ENCODE measurements at regions not wholly inside any gene's neighbourhood (a gene's known extent, or its start where the extent isn't known, plus 50 kb on each side); places are given as distances from the start of the nearest gene placed in this dataset.
"Not testable (repeated sequence)": the region's sequence is repeated elsewhere in the genome, so short reads cannot be mapped to it uniquely, and the experiment has no call there.

DNA sequence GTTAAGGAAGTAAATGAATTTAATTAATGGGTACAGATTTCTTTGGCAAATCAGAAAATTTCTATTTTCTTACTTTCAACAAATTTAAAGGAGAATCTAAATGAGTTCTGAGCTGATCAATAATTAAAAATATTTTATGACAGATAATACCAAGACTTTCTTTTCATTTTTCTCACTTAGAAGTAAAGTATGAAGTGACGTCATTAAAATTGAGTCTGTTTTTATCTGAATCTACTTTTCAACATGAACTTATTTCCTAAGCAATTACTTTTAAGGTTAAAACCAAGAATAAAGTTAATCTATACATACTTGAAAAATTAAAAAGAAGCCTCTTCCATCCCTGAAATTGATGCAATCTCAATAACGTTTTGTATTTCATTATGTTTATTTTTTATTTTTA is 552.8 kb upstream of the ST8SIA4 start:
- DNase-seq (ENCODE audit: insufficient read length, low spot score) (no peak), FAIRE-seq (no peak)
- TF ChIP-seq PAX5 (IDR thresholded peaks at IDR 0.05; ENCODE audit: insufficient read depth, low read length, severe bottlenecking) (no peak), SPI1 (IDR thresholded peaks at IDR 0.05; ENCODE audit: low read depth, low read length) (no peak)

GRCh38 chr5:101455048-101455447 is 552.0 kb upstream of the ST8SIA4 start:
- FAIRE-seq (no peak), DNase-seq (ENCODE audit: insufficient read length, low spot score) (no peak)
- TF ChIP-seq PAX5 (IDR thresholded peaks at IDR 0.05; ENCODE audit: insufficient read depth, low read length, severe bottlenecking) (no peak), POLR2AphosphoS5 (IDR thresholded peaks at IDR 0.05; ENCODE audit: low read depth, low read length) (no peak), SPI1 (IDR thresholded peaks at IDR 0.05; ENCODE audit: low read depth, low read length) (no peak), POU2F2 (IDR thresholded peaks at IDR 0.05; ENCODE audit: low read depth, low read length) (no peak), TAF1 (IDR thresholded peaks at IDR 0.05; ENCODE audit: low read depth, low read length) (no peak), POLR2A (IDR thresholded peaks at IDR 0.05; ENCODE audit: low read depth, low read length) (no peak)

- DNase-seq (ENCODE audit: insufficient read length, low spot score); FAIRE-seq: not testable (repeated sequence)
These were observed 539.2 kb upstream of the ST8SIA4 start for GRCh38 chr5:101442281-101442680.

GRCh38 chr5:101440173-101440572 is 537.1 kb upstream of the ST8SIA4 start:
- no peak for DNase-seq (ENCODE audit: insufficient read length, low spot score)
- FAIRE-seq: no peak
- TF ChIP-seq PAX5 (IDR thresholded peaks at IDR 0.05; ENCODE audit: insufficient read depth, low read length, severe bottlenecking) (no peak), POU2F2 (IDR thresholded peaks at IDR 0.05; ENCODE audit: low read depth, low read length) (no peak), TAF1 (IDR thresholded peaks at IDR 0.05; ENCODE audit: low read depth, low read length) (no peak), POLR2AphosphoS5 (IDR thresholded peaks at IDR 0.05; ENCODE audit: low read depth, low read length) (no peak), POLR2A (IDR thresholded peaks at IDR 0.05; ENCODE audit: low read depth, low read length) (no peak), SPI1 (IDR thresholded peaks at IDR 0.05; ENCODE audit: low read depth, low read length) (no peak)

DNA sequence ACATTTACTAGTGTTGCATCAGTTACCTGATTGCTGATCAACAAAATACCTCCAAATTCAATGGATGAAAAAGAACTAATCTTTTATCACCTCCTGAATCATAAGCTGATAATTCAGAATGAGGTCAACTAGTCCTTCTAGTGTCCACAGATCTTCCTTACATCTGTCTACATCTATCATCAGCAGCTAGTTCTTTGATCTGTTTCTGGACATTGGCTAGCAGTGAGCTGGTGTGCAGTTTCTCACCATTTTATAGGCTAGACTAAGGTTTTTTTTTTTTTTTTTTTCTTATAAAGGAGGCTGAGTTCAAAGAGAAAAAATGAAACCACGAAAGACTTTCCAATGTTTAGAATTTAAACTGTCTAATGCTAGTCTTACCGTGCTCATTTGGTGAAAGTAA is 534.3 kb upstream of the ST8SIA4 start:
- no peak for TF ChIP-seq TAF1 (IDR thresholded peaks at IDR 0.05; ENCODE audit: low read depth, low read length)
- TF ChIP-seq POLR2A (IDR thresholded peaks at IDR 0.05; ENCODE audit: low read depth, low read length): no peak
- no peak for TF ChIP-seq SPI1 (IDR thresholded peaks at IDR 0.05; ENCODE audit: low read depth, low read length)
- no peak for TF ChIP-seq PAX5 (IDR thresholded peaks at IDR 0.05; ENCODE audit: insufficient read depth, low read length, severe bottlenecking)
- TF ChIP-seq POU2F2 (IDR thresholded peaks at IDR 0.05; ENCODE audit: low read depth, low read length): no peak
- no peak for TF ChIP-seq POLR2AphosphoS5 (IDR thresholded peaks at IDR 0.05; ENCODE audit: low read depth, low read length)
- FAIRE-seq: no peak
- no peak for DNase-seq (ENCODE audit: insufficient read length, low spot score)

DNA sequence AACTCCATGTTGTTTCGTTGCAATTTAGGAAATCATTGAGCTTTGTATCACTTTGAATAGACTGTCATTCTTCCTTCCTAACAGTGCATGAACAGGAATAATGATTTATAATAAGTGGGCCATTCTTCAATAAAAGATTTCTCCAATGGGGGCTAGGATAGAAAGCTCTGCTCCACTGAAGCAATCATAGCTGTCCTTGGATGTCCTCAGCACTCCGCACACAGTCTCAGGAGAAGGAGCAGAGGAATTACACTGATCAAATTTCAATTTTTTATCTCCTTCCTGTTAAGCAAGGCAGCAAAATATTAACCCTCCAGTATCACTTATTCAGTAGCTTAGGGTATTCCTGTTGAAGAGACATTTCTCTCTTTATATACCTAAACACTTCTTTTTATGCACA is 532.7 kb upstream of the ST8SIA4 start:
- FAIRE-seq (no peak), DNase-seq (ENCODE audit: insufficient read length, low spot score) (no peak)
- TF ChIP-seq SPI1 (IDR thresholded peaks at IDR 0.05; ENCODE audit: low read depth, low read length) (no peak), POLR2A (IDR thresholded peaks at IDR 0.05; ENCODE audit: low read depth, low read length) (no peak), TAF1 (IDR thresholded peaks at IDR 0.05; ENCODE audit: low read depth, low read length) (no peak), POLR2AphosphoS5 (IDR thresholded peaks at IDR 0.05; ENCODE audit: low read depth, low read length) (no peak), PAX5 (IDR thresholded peaks at IDR 0.05; ENCODE audit: insufficient read depth, low read length, severe bottlenecking) (no peak), POU2F2 (IDR thresholded peaks at IDR 0.05; ENCODE audit: low read depth, low read length) (no peak)

GRCh38 chr5:101431201-101431600 is 528.1 kb upstream of the ST8SIA4 start:
- FAIRE-seq: no peak
- DNase-seq (ENCODE audit: insufficient read length, low spot score): no peak
- no peak for TF ChIP-seq SPI1 (IDR thresholded peaks at IDR 0.05; ENCODE audit: low read depth, low read length)
- TF ChIP-seq POU2F2 (IDR thresholded peaks at IDR 0.05; ENCODE audit: low read depth, low read length): no peak
- no peak for TF ChIP-seq POLR2A (IDR thresholded peaks at IDR 0.05; ENCODE audit: low read depth, low read length)
- TF ChIP-seq PAX5 (IDR thresholded peaks at IDR 0.05; ENCODE audit: insufficient read depth, low read length, severe bottlenecking): no peak

DNA sequence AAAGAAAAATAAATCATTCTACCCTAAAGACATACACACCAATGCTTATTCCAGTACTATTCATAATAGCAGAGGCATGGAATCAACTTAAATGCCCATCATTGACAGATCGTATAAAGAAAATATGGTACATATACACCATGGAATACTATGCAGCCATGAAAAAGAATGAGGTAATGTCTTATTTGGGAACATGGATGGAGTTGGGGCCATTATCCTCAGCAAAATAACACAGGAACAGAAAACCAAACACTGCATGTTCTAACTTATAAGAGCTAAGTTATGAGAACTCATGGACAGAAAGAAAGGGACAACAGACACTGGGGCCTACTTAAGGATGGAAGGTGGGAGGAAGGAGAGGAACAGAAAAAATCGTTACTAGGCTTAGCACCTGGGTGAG is 527.5 kb upstream of the ST8SIA4 start:
- DNase-seq (ENCODE audit: insufficient read length, low spot score) (no peak), FAIRE-seq (no peak)
- TF ChIP-seq PAX5 (IDR thresholded peaks at IDR 0.05; ENCODE audit: insufficient read depth, low read length, severe bottlenecking) (no peak), POLR2A (IDR thresholded peaks at IDR 0.05; ENCODE audit: low read depth, low read length) (no peak), POU2F2 (IDR thresholded peaks at IDR 0.05; ENCODE audit: low read depth, low read length) (no peak), TAF1 (IDR thresholded peaks at IDR 0.05; ENCODE audit: low read depth, low read length) (no peak)

- DNase-seq (ENCODE audit: insufficient read length, low spot score) (no peak), FAIRE-seq (no peak)
- TF ChIP-seq POU2F2 (IDR thresholded peaks at IDR 0.05; ENCODE audit: low read depth, low read length) (no peak), SPI1 (IDR thresholded peaks at IDR 0.05; ENCODE audit: low read depth, low read length) (no peak), POLR2AphosphoS5 (IDR thresholded peaks at IDR 0.05; ENCODE audit: low read depth, low read length) (no peak), POLR2A (IDR thresholded peaks at IDR 0.05; ENCODE audit: low read depth, low read length) (no peak)
These were observed 526.2 kb upstream of the ST8SIA4 start for GRCh38 chr5:101429241-101429640.

GRCh38 chr5:101425339-101425859 is 522.3 kb upstream of the ST8SIA4 start:
- TF ChIP-seq SPI1 (IDR thresholded peaks at IDR 0.05; ENCODE audit: low read depth, low read length) (no peak), POLR2AphosphoS5 (IDR thresholded peaks at IDR 0.05; ENCODE audit: low read depth, low read length) (no peak), POLR2A (IDR thresholded peaks at IDR 0.05; ENCODE audit: low read depth, low read length) (no peak), POU2F2 (IDR thresholded peaks at IDR 0.05; ENCODE audit: low read depth, low read length) (no peak), TAF1 (IDR thresholded peaks at IDR 0.05; ENCODE audit: low read depth, low read length) (no peak), PAX5 (IDR thresholded peaks at IDR 0.05; ENCODE audit: insufficient read depth, low read length, severe bottlenecking) (no peak)
- FAIRE-seq (no peak), DNase-seq (ENCODE audit: insufficient read length, low spot score) (no peak)
